Peyer's patch (tissue), 4 donors: ENCODE measurements at regions not wholly inside any gene's neighbourhood (a gene's known extent, or its start where the extent isn't known, plus 50 kb on each side); places are given as distances from the start of the nearest gene placed in this dataset.

ENCODE experiments used
- POLR2A ChIP-seq, 2 donors: fragments of 450-650 bp; IDR thresholded peaks; one replicate each; pipeline ENCODE4 v1.5.1; 2017; ENCODE audit warnings: antibody characterized with exemption in 2 of 2, mild to moderate bottlenecking in 2 of 2, moderate library complexity in 2 of 2
- TF ChIP-seq, protein P1 (sequence below), 6 experiments: fragments of 450-650 bp in 4 of 6; fragments of 200-600 bp in 2 of 6; sonication (generic) in 1 of 6; IDR thresholded peaks; one replicate each; pipeline ENCODE4 v1.5.1; 2017 to 2019; ENCODE audit warnings: antibody characterized with exemption in 6 of 6, mild to moderate bottlenecking in 3 of 6, moderate library complexity in 1 of 6

GRCh38 chr12:81017792-81018191 lies 60.1 kb upstream of the ACSS3 start:
- TF ChIP-seq, protein P1, sequence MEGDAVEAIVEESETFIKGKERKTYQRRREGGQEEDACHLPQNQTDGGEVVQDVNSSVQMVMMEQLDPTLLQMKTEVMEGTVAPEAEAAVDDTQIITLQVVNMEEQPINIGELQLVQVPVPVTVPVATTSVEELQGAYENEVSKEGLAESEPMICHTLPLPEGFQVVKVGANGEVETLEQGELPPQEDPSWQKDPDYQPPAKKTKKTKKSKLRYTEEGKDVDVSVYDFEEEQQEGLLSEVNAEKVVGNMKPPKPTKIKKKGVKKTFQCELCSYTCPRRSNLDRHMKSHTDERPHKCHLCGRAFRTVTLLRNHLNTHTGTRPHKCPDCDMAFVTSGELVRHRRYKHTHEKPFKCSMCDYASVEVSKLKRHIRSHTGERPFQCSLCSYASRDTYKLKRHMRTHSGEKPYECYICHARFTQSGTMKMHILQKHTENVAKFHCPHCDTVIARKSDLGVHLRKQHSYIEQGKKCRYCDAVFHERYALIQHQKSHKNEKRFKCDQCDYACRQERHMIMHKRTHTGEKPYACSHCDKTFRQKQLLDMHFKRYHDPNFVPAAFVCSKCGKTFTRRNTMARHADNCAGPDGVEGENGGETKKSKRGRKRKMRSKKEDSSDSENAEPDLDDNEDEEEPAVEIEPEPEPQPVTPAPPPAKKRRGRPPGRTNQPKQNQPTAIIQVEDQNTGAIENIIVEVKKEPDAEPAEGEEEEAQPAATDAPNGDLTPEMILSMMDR (IDR thresholded peaks at IDR 0.05): no peak
- no peak for TF ChIP-seq POLR2A (IDR thresholded peaks at IDR 0.05)
